Suprapubic skin (tissue), 4 donors: ENCODE measurements at regions not wholly inside any gene's neighbourhood (a gene's known extent, or its start where the extent isn't known, plus 50 kb on each side); places are given as distances from the start of the nearest gene placed in this dataset.

Source experiments
- CTCF ChIP-seq, 2 donors: fragments of 200-600 bp in 1 of 2; fragments of 450-650 bp in 1 of 2; sonication (generic) in 1 of 2; IDR thresholded peaks; one replicate each; pipeline ENCODE4 v1.5.1; 2016 to 2019; ENCODE audit warnings: antibody characterized with exemption in 2 of 2, mild to moderate bottlenecking in 1 of 2, moderate library complexity in 1 of 2
- EP300 ChIP-seq: sonication (generic); formaldehyde crosslinking; IDR thresholded peaks from one replicate; pipeline ENCODE4 v1.6.1; 2017; ENCODE audit warnings: antibody characterized with exemption
- POLR2A ChIP-seq, 2 donors: fragments of 450-650 bp; IDR thresholded peaks; one replicate each; pipeline ENCODE4 v1.6.1; 2017; ENCODE audit warnings: antibody characterized with exemption in 2 of 2, mild to moderate bottlenecking in 2 of 2, moderate library complexity in 2 of 2
- POLR2AphosphoS5 ChIP-seq, 3 donors: sonication (generic); formaldehyde crosslinking; IDR thresholded peaks; one replicate each; pipeline ENCODE4 v1.6.1; 2017; ENCODE audit warnings: antibody characterized with exemption in 3 of 3

DNA sequence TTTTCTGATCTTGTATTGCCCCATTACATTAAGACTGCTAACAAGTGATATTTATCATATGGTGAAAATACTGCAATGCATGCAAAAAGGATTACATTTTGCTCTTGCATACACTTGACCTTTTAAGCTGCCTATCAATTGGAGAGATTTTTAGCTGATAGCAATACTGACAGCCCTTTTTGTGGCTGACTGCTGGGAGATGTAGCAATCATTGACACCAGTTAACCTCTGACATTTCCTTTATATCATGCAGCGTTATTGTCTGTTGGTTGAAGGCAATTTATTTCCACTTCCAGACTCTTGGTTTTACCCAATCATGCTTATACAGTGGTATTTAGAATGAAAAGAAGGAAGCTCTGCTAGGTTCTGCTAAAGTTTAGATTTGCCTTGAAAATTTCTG is 364.0 kb downstream of the LMO7 start:
- no peak for TF ChIP-seq CTCF (IDR thresholded peaks at IDR 0.05)
- TF ChIP-seq EP300, result no peak
- TF ChIP-seq POLR2A (IDR thresholded peaks at IDR 0.05), result no peak
- no peak for TF ChIP-seq POLR2AphosphoS5 (IDR thresholded peaks at IDR 0.05)
